Sigmoid colon (tissue), 4 donors: ENCODE measurements at regions not wholly inside any gene's neighbourhood (a gene's known extent, or its start where the extent isn't known, plus 50 kb on each side); places are given as distances from the start of the nearest gene placed in this dataset.

Source experiments
- EP300 ChIP-seq, 4 donors: sonication (generic); formaldehyde crosslinking; IDR thresholded peaks; one replicate each; pipeline ENCODE4 v1.6.1; 2017; ENCODE audit warnings: antibody characterized with exemption in 4 of 4
- POLR2A ChIP-seq, 2 donors: fragments of 450-650 bp; IDR thresholded peaks; one replicate each; pipeline ENCODE4 v1.6.1; 2016; ENCODE audit warnings: antibody characterized with exemption in 2 of 2, mild to moderate bottlenecking in 2 of 2, moderate library complexity in 2 of 2
- POLR2AphosphoS5 ChIP-seq, 4 donors: sonication (generic); formaldehyde crosslinking; IDR thresholded peaks; one replicate each; pipeline ENCODE4 v1.6.1; 2017; ENCODE audit warnings: antibody characterized with exemption in 4 of 4
- TF ChIP-seq, protein P1 (sequence below), 4 experiments: fragments of 450-650 bp in 3 of 4; fragments of 200-600 bp in 1 of 4; IDR thresholded peaks; one replicate each; pipeline ENCODE4 v1.5.1; 2016 to 2019; ENCODE audit warnings: antibody characterized with exemption in 4 of 4, mild to moderate bottlenecking in 3 of 4, moderate library complexity in 2 of 4

DNA sequence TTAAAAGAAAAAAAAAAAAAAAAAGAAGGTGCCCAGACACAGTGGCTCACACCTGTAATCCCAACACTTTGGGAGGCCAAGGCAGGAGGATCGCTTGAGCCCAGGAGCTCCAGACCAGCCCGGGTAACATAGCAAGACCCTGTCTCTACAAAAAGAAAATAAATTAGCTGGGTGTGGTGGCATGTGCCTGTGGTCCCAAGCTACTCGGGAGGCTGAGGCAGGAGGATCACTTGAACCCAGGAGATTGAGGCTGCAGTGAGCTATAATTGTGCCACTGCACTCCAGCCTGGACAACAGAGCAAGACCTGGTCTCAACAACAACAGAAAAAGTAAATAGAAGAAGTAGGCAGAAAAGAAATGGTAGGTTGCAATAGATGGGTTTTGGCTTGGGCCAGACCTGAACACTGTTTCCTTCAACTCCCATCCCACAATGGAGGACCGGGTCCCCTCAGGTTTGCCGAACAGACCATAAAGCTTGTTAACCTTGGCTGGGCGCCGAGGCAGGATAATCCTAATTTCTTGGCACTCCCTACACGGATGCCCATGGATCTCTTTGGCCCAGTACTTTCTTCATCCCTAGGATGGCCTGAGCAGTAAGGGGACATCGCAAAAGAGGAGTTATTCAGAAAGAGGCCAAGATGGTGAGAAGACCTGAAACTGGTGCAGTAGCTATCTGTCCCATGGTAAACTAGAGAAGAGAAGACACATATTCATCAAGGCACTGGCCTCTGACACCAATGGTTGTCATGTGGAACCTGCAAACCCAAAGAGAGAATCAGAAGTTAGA is 165.5 kb upstream of the CCND2 start:
- TF ChIP-seq, protein P1, sequence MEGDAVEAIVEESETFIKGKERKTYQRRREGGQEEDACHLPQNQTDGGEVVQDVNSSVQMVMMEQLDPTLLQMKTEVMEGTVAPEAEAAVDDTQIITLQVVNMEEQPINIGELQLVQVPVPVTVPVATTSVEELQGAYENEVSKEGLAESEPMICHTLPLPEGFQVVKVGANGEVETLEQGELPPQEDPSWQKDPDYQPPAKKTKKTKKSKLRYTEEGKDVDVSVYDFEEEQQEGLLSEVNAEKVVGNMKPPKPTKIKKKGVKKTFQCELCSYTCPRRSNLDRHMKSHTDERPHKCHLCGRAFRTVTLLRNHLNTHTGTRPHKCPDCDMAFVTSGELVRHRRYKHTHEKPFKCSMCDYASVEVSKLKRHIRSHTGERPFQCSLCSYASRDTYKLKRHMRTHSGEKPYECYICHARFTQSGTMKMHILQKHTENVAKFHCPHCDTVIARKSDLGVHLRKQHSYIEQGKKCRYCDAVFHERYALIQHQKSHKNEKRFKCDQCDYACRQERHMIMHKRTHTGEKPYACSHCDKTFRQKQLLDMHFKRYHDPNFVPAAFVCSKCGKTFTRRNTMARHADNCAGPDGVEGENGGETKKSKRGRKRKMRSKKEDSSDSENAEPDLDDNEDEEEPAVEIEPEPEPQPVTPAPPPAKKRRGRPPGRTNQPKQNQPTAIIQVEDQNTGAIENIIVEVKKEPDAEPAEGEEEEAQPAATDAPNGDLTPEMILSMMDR (IDR thresholded peaks at IDR 0.05), result no peak
- no peak for TF ChIP-seq POLR2A (IDR thresholded peaks at IDR 0.05)
- TF ChIP-seq POLR2AphosphoS5 (IDR thresholded peaks at IDR 0.05), result no peak
- no peak for TF ChIP-seq EP300 (IDR thresholded peaks at IDR 0.05)
